Ishikawa (cell line): ENCODE measurements at regions not wholly inside any gene's neighbourhood (a gene's known extent, or its start where the extent isn't known, plus 50 kb on each side); places are given as distances from the start of the nearest gene placed in this dataset.

ENCODE experiments used
- EGR1 ChIP-seq: IDR thresholded peaks from 2 replicates; pipeline ENCODE4 v1.6.1; 2012
- FOXM1 ChIP-seq: IDR thresholded peaks from 2 replicates; pipeline ENCODE4 v1.6.1; 2012; ENCODE audit warnings: low read depth, borderline replicate concordance
- MAX ChIP-seq: IDR thresholded peaks from 2 replicates; pipeline ENCODE4 v1.6.1; 2012
- NFIC ChIP-seq: IDR thresholded peaks from 2 replicates; pipeline ENCODE4 v1.6.1; 2012
- TCF12 ChIP-seq: IDR thresholded peaks from 2 replicates; pipeline ENCODE4 v1.6.1; 2012; ENCODE audit warnings: low read depth
- YY1 ChIP-seq: IDR thresholded peaks from 2 replicates; pipeline ENCODE4 v1.6.1; 2012; ENCODE audit warnings: low read depth
- ZBTB7A ChIP-seq: IDR thresholded peaks from 2 replicates; pipeline ENCODE4 v1.6.1; 2012; ENCODE audit warnings: low read depth
- TF ChIP-seq, protein P1 (sequence below): IDR thresholded peaks from 2 replicates; pipeline ENCODE4 v1.6.1; 2012

DNA sequence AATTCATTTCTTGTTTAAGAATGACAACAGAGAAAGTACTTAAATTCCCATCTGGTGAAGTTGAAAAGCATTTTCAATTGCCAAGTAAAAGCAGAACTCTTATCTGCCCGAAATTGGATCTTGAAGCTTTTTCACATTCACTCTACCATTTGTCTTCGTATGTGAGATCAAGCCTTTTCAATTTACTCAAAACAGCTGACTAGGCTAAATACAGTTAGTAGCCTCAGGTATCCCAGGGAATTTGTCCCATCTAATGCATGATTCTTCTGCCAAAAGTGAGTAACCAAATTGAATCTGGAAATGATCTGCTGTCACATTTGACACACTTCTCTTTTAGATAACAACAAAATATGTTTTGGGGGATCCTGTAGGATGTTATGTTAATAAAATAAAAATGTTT lies 596.8 kb upstream of the HS3ST5 start:
- TF ChIP-seq TCF12 (no peak), FOXM1 (no peak), MAX (no peak), EGR1 (no peak), YY1 (no peak), NFIC (no peak), ZBTB7A (no peak)
- TF ChIP-seq, protein P1, sequence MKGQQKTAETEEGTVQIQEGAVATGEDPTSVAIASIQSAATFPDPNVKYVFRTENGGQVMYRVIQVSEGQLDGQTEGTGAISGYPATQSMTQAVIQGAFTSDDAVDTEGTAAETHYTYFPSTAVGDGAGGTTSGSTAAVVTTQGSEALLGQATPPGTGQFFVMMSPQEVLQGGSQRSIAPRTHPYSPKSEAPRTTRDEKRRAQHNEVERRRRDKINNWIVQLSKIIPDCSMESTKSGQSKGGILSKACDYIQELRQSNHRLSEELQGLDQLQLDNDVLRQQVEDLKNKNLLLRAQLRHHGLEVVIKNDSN: no peak
